ENCODE measurements at regions not wholly inside any gene's neighbourhood (a gene's known extent, or its start where the extent isn't known, plus 50 kb on each side); places are given as distances from the start of the nearest gene placed in this dataset.

GRCh38 chr1:72634946-72635345, 352.6 kb upstream of the NEGR1 start:
- Histone ChIP-seq H3K4me3 (replicated peaks in 1 of 3; ENCODE audit: insufficient read depth in 1 of 3, low read depth in 1 of 3, low read length in 3 of 3) (no peak overlapping the region), H4K20me1 (replicated peaks; ENCODE audit: control insufficient read depth, extremely low read depth, insufficient read depth, low read length) (no peaks in the 10 kb centered on the region), H3K4me2 (ENCODE audit: insufficient read depth, low read length) (no peak overlapping the region), H3K27ac (ENCODE audit: insufficient read depth, low read depth, low read length) (no peak overlapping the region), H3K79me2 (ENCODE audit: control insufficient read depth, insufficient read depth, low read length) (no peaks in the 10 kb centered on the region), H3K9me3 (replicated peaks; ENCODE audit: control insufficient read depth, insufficient read depth, low read length) (no peaks in the 10 kb centered on the region), H2AFZ (ENCODE audit: low read depth, low read length) (no peak overlapping the region), H3K4me1 (ENCODE audit: control insufficient read depth, extremely low read depth, insufficient read depth, low read length) (no peaks in the 10 kb centered on the region), H3K9ac (replicated peaks; ENCODE audit: extremely low read depth, insufficient read depth, low read length) (no peak overlapping the region), H3K27me3 (ENCODE audit: control insufficient read depth in 2 of 2, insufficient read depth in 2 of 2, low read length in 2 of 2) (no peaks in the 10 kb centered on the region), H3K9me1 (replicated peaks; ENCODE audit: control insufficient read depth, extremely low read depth, insufficient read depth, low read length) (no peaks in the 10 kb centered on the region), H3K36me3 (ENCODE audit: control insufficient read depth in 2 of 2, extremely low read depth in 1 of 2, insufficient read depth in 2 of 2, low read length in 2 of 2) (no peaks in the 10 kb centered on the region)
- POLR2A ChIA-PET: no interaction called here
- no TSS peak for BruUV-seq (replicated peaks)
- dilution Hi-C loops (cut with MboI; ENCODE audit: extremely low pct_ligation_motif_present, low sequenced_read_pairs): no loop called here
- intact Hi-C loops (cut with micrococcal nuclease): no loop called here
- no peak for FAIRE-seq
- TF ChIP-seq EZH2 (IDR thresholded peaks at IDR 0.05; ENCODE audit: borderline replicate concordance, low read depth, low read length, severe bottlenecking): no peak
- CTCF ChIA-PET: interaction anchor here (1.3 to 2.6 kb wide), 3 partner anchors 12 to 78 kb away, joined by 5 to 7 read pairs (median 7); no protein-coding TSS in a partner anchor
- DNase-seq (ENCODE audit: low read depth, low spot score): peak; percentile 21

- ChIA-PET POLR2A (no interaction called here), CTCF (interaction anchor here (1.0 to 1.2 kb wide), 2 partner anchors 9 to 12 kb away, joined by 3 to 4 read pairs; no protein-coding TSS in a partner anchor)
- Histone ChIP-seq H3K27me3 (ENCODE audit: control insufficient read depth in 2 of 2, insufficient read depth in 2 of 2, low read length in 2 of 2) (no peaks in the 10 kb centered on the region), H3K27ac (ENCODE audit: insufficient read depth, low read depth, low read length) (no peak overlapping the region), H3K9me1 (replicated peaks; ENCODE audit: control insufficient read depth, extremely low read depth, insufficient read depth, low read length) (no peaks in the 10 kb centered on the region), H3K9me3 (replicated peaks; ENCODE audit: control insufficient read depth, insufficient read depth, low read length) (no peaks in the 10 kb centered on the region), H2AFZ (ENCODE audit: low read depth, low read length) (no peak overlapping the region), H3K4me2 (ENCODE audit: insufficient read depth, low read length) (no peak overlapping the region), H3K4me1 (ENCODE audit: control insufficient read depth, extremely low read depth, insufficient read depth, low read length) (no peaks in the 10 kb centered on the region), H3K79me2 (ENCODE audit: control insufficient read depth, insufficient read depth, low read length) (no peaks in the 10 kb centered on the region), H3K36me3 (ENCODE audit: control insufficient read depth in 2 of 2, extremely low read depth in 1 of 2, insufficient read depth in 2 of 2, low read length in 2 of 2) (no peaks in the 10 kb centered on the region), H3K9ac (replicated peaks; ENCODE audit: extremely low read depth, insufficient read depth, low read length) (no peak overlapping the region), H3K4me3 (replicated peaks in 1 of 3; ENCODE audit: insufficient read depth in 1 of 3, low read depth in 1 of 3, low read length in 3 of 3) (no peak overlapping the region), H4K20me1 (replicated peaks; ENCODE audit: control insufficient read depth, extremely low read depth, insufficient read depth, low read length) (no peaks in the 10 kb centered on the region)
- dilution Hi-C loops (cut with MboI; ENCODE audit: extremely low pct_ligation_motif_present, low sequenced_read_pairs): no loop called here
- TF ChIP-seq POLR2AphosphoS5 (IDR thresholded peaks at IDR 0.05; ENCODE audit: insufficient read depth, low read depth, low read length) (no peak), EZH2 (IDR thresholded peaks at IDR 0.05; ENCODE audit: borderline replicate concordance, low read depth, low read length, severe bottlenecking) (no peak), CTCF (IDR thresholded peaks at IDR 0.05; ENCODE audit: extremely low read depth in 1 of 2, insufficient read depth in 1 of 2, low read depth in 1 of 2, low read length in 2 of 2) (no peak), MAX (IDR thresholded peaks at IDR 0.05; ENCODE audit: insufficient read depth, insufficient read length) (no peak), POLR2A (IDR thresholded peaks at IDR 0.05; ENCODE audit: low read depth, low read length) (no peak), MYC (IDR thresholded peaks at IDR 0.05; ENCODE audit: low read depth, low read length) (no peak), FOS (IDR thresholded peaks at IDR 0.05; ENCODE audit: borderline replicate concordance, insufficient read depth, low read length) (no peak), GATA2 (IDR thresholded peaks at IDR 0.05; ENCODE audit: insufficient read depth, insufficient read length, low read depth, low read length) (no peak), JUN (IDR thresholded peaks at IDR 0.05; ENCODE audit: borderline replicate concordance, insufficient read depth, insufficient read length, low read depth) (no peak)
- no TSS peak for BruUV-seq (replicated peaks)
- intact Hi-C loops (cut with micrococcal nuclease): no loop called here
- DNase-seq (ENCODE audit: low read depth, low spot score): no peak
- FAIRE-seq: no peak
These were observed 349.1 kb upstream of the NEGR1 start for GRCh38 chr1:72631449-72631848.

Measured in endothelial cell of umbilical vein (primary cell).